ENCODE measurements at regions not wholly inside any gene's neighbourhood (a gene's known extent, or its start where the extent isn't known, plus 50 kb on each side); places are given as distances from the start of the nearest gene placed in this dataset.

DNA sequence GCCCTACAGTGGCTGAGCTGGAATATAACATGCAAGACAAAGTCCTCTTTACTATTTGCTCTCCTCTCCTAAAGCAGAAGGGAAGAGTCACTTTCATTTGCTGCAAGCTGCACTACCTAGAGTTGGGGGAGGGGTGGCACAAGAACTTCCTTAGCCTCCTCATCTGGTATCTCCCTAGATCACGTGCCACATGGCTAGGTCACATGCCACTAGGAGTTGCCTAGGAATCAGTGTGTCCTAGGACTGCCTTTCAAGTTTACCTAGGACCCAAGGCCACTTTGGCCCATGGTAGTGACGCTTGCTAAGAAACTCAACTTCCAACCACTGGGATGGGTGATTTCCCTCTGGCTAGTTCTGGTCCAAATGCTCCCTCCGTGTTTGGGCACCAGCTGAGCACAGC lies 625.2 kb downstream of the DIAPH3 start:
- ATAC-seq (no peak), DNase-seq (no peak)
- H3K27me3 Mint-ChIP-seq (ENCODE audit: low read depth): no peaks in the 10 kb centered on the region
- no peak overlapping the region for H3K27ac Mint-ChIP-seq
- no peaks in the 10 kb centered on the region for H3K9me3 Mint-ChIP-seq (ENCODE audit: insufficient read depth)
- no peaks in the 10 kb centered on the region for H3K36me3 Mint-ChIP-seq (ENCODE audit: low read depth)
- CTCF ChIA-PET: no interaction called here
- POLR2A ChIA-PET: no interaction called here
- H3K4me3 Mint-ChIP-seq: no peak overlapping the region
- no peaks in the 10 kb centered on the region for H3K4me1 Mint-ChIP-seq (ENCODE audit: low read depth)

- CTCF ChIA-PET: no interaction called here
- H3K27me3 Mint-ChIP-seq (ENCODE audit: low read depth): no peaks in the 10 kb centered on the region
- POLR2A ChIA-PET: no interaction called here
- no peak overlapping the region for H3K27ac Mint-ChIP-seq
- no peak overlapping the region for H3K4me3 Mint-ChIP-seq
- no peaks in the 10 kb centered on the region for H3K4me1 Mint-ChIP-seq (ENCODE audit: low read depth)
- no peak for ATAC-seq
- no peaks in the 10 kb centered on the region for H3K9me3 Mint-ChIP-seq (ENCODE audit: insufficient read depth)
- H3K36me3 Mint-ChIP-seq (ENCODE audit: low read depth): no peaks in the 10 kb centered on the region
- no peak for DNase-seq
Measured at GRCh38 chr13:59542303-59542702, 621.4 kb downstream of the DIAPH3 start.

- no peaks in the 10 kb centered on the region for H3K36me3 Mint-ChIP-seq (ENCODE audit: low read depth)
- H3K4me1 Mint-ChIP-seq (ENCODE audit: low read depth): no peaks in the 10 kb centered on the region
- H3K27ac Mint-ChIP-seq: no peak overlapping the region
- H3K4me3 Mint-ChIP-seq: no peak overlapping the region
- CTCF ChIA-PET: no interaction called here
- H3K9me3 Mint-ChIP-seq (ENCODE audit: insufficient read depth): no peaks in the 10 kb centered on the region
- ATAC-seq: no peak
- DNase-seq: no peak
- POLR2A ChIA-PET: no interaction called here
- no peaks in the 10 kb centered on the region for H3K27me3 Mint-ChIP-seq (ENCODE audit: low read depth)
Measured at GRCh38 chr13:59543418-59543817, 620.3 kb downstream of the DIAPH3 start.

DNA sequence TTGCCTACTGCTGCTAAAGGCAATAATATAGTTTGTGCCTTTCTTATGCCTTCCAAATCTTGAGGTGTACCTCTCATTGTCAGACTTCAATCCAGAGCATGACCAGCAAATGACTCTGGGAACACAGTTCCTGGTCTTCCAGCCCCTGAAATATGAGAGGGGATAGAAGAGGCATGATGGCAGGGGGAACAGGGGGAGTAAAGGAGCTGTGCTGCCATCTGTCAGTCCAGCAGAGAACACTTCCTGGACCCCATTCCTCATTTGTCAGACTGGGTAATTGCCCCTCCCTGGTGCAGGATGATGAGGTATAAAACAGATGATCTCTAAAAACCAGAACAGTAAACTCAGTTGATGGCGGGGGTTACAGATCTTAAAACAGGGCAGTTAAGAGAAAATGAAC lies 618.7 kb downstream of the DIAPH3 start:
- no peaks in the 10 kb centered on the region for H3K27me3 Mint-ChIP-seq (ENCODE audit: low read depth)
- CTCF ChIA-PET: no interaction called here
- H3K4me3 Mint-ChIP-seq: no peak overlapping the region

DNA sequence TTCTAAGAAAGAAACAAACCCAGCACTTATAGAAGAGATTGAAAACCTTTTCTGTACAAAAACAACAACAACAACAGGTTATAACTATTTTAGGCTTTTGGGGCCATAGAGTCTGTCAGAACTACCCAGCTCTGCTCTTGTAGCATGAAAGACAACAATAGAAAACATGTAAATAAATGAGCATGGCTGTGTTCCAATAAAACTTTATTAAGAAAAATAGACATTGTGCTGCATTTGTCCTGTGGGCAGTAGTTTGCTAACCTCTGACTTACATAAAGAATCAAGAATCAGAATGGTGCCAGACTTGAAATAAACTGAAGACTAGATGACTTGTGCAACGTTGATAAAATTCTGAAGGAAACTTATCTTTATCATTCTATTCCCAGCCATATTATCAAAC lies 617.5 kb downstream of the DIAPH3 start:
- H3K9me3 Mint-ChIP-seq (ENCODE audit: insufficient read depth): no peaks in the 10 kb centered on the region
- no peak overlapping the region for H3K4me3 Mint-ChIP-seq
- no peaks in the 10 kb centered on the region for H3K27me3 Mint-ChIP-seq (ENCODE audit: low read depth)
- ATAC-seq (no peak), DNase-seq (no peak)
- no peak overlapping the region for H3K27ac Mint-ChIP-seq
- no peaks in the 10 kb centered on the region for H3K4me1 Mint-ChIP-seq (ENCODE audit: low read depth)
- CTCF ChIA-PET: no interaction called here
- no peaks in the 10 kb centered on the region for H3K36me3 Mint-ChIP-seq (ENCODE audit: low read depth)
- POLR2A ChIA-PET: no interaction called here

More for the DNA sequence above, 618.7 kb downstream of the DIAPH3 start:
- DNase-seq (no peak), ATAC-seq (no peak)
- POLR2A ChIA-PET: no interaction called here
- no peaks in the 10 kb centered on the region for H3K36me3 Mint-ChIP-seq (ENCODE audit: low read depth)
- H3K9me3 Mint-ChIP-seq (ENCODE audit: insufficient read depth): no peaks in the 10 kb centered on the region
- no peak overlapping the region for H3K27ac Mint-ChIP-seq
- H3K4me1 Mint-ChIP-seq (ENCODE audit: low read depth): no peaks in the 10 kb centered on the region

GRCh38 chr13:59547950-59548349 lies 615.8 kb downstream of the DIAPH3 start:
- DNase-seq: no peak
- ATAC-seq: no peak
- Mint-ChIP-seq H3K36me3 (ENCODE audit: low read depth) (no peaks in the 10 kb centered on the region), H3K27ac (no peak overlapping the region), H3K27me3 (ENCODE audit: low read depth) (no peaks in the 10 kb centered on the region), H3K9me3 (ENCODE audit: insufficient read depth) (no peaks in the 10 kb centered on the region), H3K4me1 (ENCODE audit: low read depth) (no peaks in the 10 kb centered on the region), H3K4me3 (no peak overlapping the region)
- ChIA-PET POLR2A (no interaction called here), CTCF (interaction anchor here (0.6 kb wide), 1 partner anchor 65 kb away, joined by 3 read pairs; no protein-coding TSS in a partner anchor)

GRCh38 chr13:59562924-59563323 lies 600.8 kb downstream of the DIAPH3 start:
- ChIA-PET CTCF (no interaction called here), POLR2A (no interaction called here)
- Mint-ChIP-seq H3K36me3 (ENCODE audit: low read depth) (no peaks in the 10 kb centered on the region), H3K9me3 (ENCODE audit: insufficient read depth) (no peaks in the 10 kb centered on the region), H3K4me3 (no peak overlapping the region), H3K27ac (no peak overlapping the region), H3K27me3 (ENCODE audit: low read depth) (peaks cover 4% of the 10 kb centered on the region), H3K4me1 (ENCODE audit: low read depth) (no peaks in the 10 kb centered on the region)
- no peak for ATAC-seq
- no peak for DNase-seq

DNA sequence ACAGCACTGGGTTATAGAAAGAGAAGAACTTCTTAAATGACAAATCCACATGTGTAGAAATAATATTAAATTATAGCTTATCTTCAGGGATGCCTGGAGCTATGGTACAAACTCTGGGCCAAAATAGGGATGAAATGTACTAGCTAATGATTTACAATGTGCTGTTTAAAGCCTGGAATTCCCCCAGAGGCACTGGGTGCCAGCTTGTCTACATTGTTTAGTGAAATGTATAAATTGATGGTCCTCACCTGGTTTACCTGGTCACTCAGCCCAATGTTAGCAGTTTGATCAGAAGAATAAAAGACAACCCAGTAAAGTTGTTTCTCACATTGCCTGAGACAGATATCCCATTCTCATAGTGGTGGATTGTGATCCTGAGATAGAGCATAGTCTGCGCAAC lies 597.2 kb downstream of the DIAPH3 start:
- H3K4me1 Mint-ChIP-seq (ENCODE audit: low read depth): peaks cover 4% of the 10 kb centered on the region
- no peak overlapping the region for H3K27ac Mint-ChIP-seq
- H3K4me3 Mint-ChIP-seq: no peak overlapping the region
- ChIA-PET POLR2A (no interaction called here), CTCF (no interaction called here)
- H3K27me3 Mint-ChIP-seq (ENCODE audit: low read depth): peaks cover 4% of the 10 kb centered on the region
- DNase-seq (no peak), ATAC-seq (no peak)
- no peaks in the 10 kb centered on the region for H3K36me3 Mint-ChIP-seq (ENCODE audit: low read depth)
- H3K9me3 Mint-ChIP-seq (ENCODE audit: insufficient read depth): no peaks in the 10 kb centered on the region

DNA sequence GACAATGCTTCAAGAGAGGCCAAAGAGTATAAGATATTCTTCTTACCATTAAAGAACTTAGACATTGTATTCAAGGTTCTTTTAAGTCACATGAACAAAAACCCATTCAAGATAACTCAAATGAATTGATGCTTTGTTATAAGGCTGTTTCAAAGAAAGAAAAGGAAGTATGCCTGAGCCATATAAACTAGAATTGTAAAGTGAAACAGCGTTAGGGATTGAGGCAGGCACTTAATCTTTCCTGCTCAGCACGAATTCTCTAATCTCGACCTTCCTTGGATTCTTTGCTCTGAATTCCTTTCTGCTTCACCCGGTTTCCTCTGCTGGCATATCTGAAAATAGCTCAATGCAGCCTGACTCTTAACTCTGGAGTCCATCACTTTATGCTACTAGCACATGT lies 595.4 kb downstream of the DIAPH3 start:
- no peak for ATAC-seq
- Mint-ChIP-seq H3K4me3 (no peak overlapping the region), H3K27me3 (ENCODE audit: low read depth) (peaks cover 1% of the 10 kb centered on the region), H3K9me3 (ENCODE audit: insufficient read depth) (no peaks in the 10 kb centered on the region), H3K4me1 (ENCODE audit: low read depth) (peaks cover 4% of the 10 kb centered on the region), H3K27ac (no peak overlapping the region), H3K36me3 (ENCODE audit: low read depth) (no peaks in the 10 kb centered on the region)
- no peak for DNase-seq
- ChIA-PET CTCF (no interaction called here), POLR2A (no interaction called here)

DNA sequence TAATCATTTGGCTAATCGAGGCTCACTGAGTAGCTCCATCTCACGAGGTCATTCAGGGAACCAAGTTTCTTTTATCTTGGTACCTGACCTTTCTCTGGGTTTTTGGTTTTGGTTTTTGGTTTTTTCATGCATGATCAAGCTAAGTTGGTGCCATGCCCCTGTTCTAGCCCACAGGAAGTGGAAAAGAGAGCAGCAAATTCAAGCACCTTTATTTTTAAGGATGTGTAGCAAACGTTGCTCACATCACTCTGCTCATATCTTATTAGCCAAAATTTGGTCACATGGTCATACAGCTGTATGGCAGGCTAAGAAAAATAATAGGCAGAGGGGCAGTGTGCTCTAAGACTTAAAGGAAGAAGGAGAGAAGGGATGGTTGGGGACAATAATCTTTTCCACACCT lies 593.5 kb downstream of the DIAPH3 start:
- Mint-ChIP-seq H3K36me3 (ENCODE audit: low read depth) (no peaks in the 10 kb centered on the region), H3K4me3 (no peak overlapping the region), H3K27me3 (ENCODE audit: low read depth) (peaks cover 2% of the 10 kb centered on the region), H3K4me1 (ENCODE audit: low read depth) (peaks cover 4% of the 10 kb centered on the region), H3K27ac (no peak overlapping the region), H3K9me3 (ENCODE audit: insufficient read depth) (no peaks in the 10 kb centered on the region)
- ChIA-PET POLR2A (no interaction called here), CTCF (no interaction called here)
- no peak for ATAC-seq
- DNase-seq: no peak

- Mint-ChIP-seq H3K27ac (no peak overlapping the region), H3K9me3 (ENCODE audit: insufficient read depth) (no peaks in the 10 kb centered on the region)
- ATAC-seq: no peak
Measured at GRCh38 chr13:59584101-59584500, 579.6 kb downstream of the DIAPH3 start.

GRCh38 chr13:59584761-59585670 lies 578.7 kb downstream of the DIAPH3 start:
- no peak overlapping the region for H3K4me3 Mint-ChIP-seq
- no peaks in the 10 kb centered on the region for H3K9me3 Mint-ChIP-seq (ENCODE audit: insufficient read depth)
- H3K27me3 Mint-ChIP-seq (ENCODE audit: low read depth): no peaks in the 10 kb centered on the region
- ChIA-PET POLR2A (no interaction called here), CTCF (interaction anchor here (0.5 kb wide), 1 partner anchor 786 kb away, joined by 3 read pairs; no protein-coding TSS in a partner anchor)
- no peaks in the 10 kb centered on the region for H3K4me1 Mint-ChIP-seq (ENCODE audit: low read depth)
- no peaks in the 10 kb centered on the region for H3K36me3 Mint-ChIP-seq (ENCODE audit: low read depth)
- no peak overlapping the region for H3K27ac Mint-ChIP-seq
- ATAC-seq (no peak), DNase-seq (no peak)

More at GRCh38 chr13:59584101-59584500, 579.6 kb downstream of the DIAPH3 start:
- no peaks in the 10 kb centered on the region for H3K36me3 Mint-ChIP-seq (ENCODE audit: low read depth)
- H3K4me3 Mint-ChIP-seq: no peak overlapping the region
- ChIA-PET POLR2A (no interaction called here), CTCF (no interaction called here)
- DNase-seq: no peak
- no peaks in the 10 kb centered on the region for H3K4me1 Mint-ChIP-seq (ENCODE audit: low read depth)
- H3K27me3 Mint-ChIP-seq (ENCODE audit: low read depth): no peaks in the 10 kb centered on the region

GRCh38 chr13:59587030-59587429 lies 576.7 kb downstream of the DIAPH3 start:
- no peak for DNase-seq
- H3K9me3 Mint-ChIP-seq (ENCODE audit: insufficient read depth): no peaks in the 10 kb centered on the region
- no peaks in the 10 kb centered on the region for H3K27me3 Mint-ChIP-seq (ENCODE audit: low read depth)
- no peak for ATAC-seq
- H3K36me3 Mint-ChIP-seq (ENCODE audit: low read depth): no peaks in the 10 kb centered on the region
- no peak overlapping the region for H3K27ac Mint-ChIP-seq
- CTCF ChIA-PET: no interaction called here
- H3K4me3 Mint-ChIP-seq: no peak overlapping the region
- POLR2A ChIA-PET: no interaction called here
- H3K4me1 Mint-ChIP-seq (ENCODE audit: low read depth): no peaks in the 10 kb centered on the region
